IPS DF 6.9 (cell line): ENCODE measurements at regions not wholly inside any gene's neighbourhood (a gene's known extent, or its start where the extent isn't known, plus 50 kb on each side); places are given as distances from the start of the nearest gene placed in this dataset.

Experiments
- DNase-seq: peaks from one replicate; pipeline ENCODE4 v3.0.0-alpha.2; 2013; ENCODE audit warnings: low read depth, low spot score
- H3K27ac ChIP-seq: one replicate; pipeline ENCODE4 v1.5.1; 2013; ENCODE audit warnings: low read length, control low read depth
- H3K27me3 ChIP-seq: 2 replicates; pipeline ENCODE4 v1.6.1; 2013; ENCODE audit warnings: mild to moderate bottlenecking, low read length; ENCODE audit not compliant: control insufficient read depth, insufficient read depth
- H3K36me3 ChIP-seq: 2 replicates; pipeline ENCODE4 v1.6.1; 2013; ENCODE audit warnings: low read length; ENCODE audit not compliant: control insufficient read depth, insufficient read depth
- H3K4me1 ChIP-seq: 2 replicates; pipeline ENCODE4 v1.6.1; 2013; ENCODE audit warnings: low read length; ENCODE audit not compliant: control insufficient read depth, insufficient read depth
- H3K4me3 ChIP-seq: 2 replicates; pipeline ENCODE4 v1.5.1; 2013; ENCODE audit warnings: mild to moderate bottlenecking, low read length
- H3K9me3 ChIP-seq: 2 replicates; pipeline ENCODE4 v1.6.1; 2013; ENCODE audit warnings: low read length, inconsistent platforms; ENCODE audit not compliant: control insufficient read depth, insufficient read depth
- WGBS: extraction: QIAGEN DNeasy Blood & Tissue Kit; methylation state at CpG from one replicate; pipeline ENCODE4 v1.1.7; 2013; ENCODE audit warnings: mixed read lengths, missing lambda C conversion rate; ENCODE audit not compliant: insufficient read length, insufficient coverage; 5-methylcytosine and 5-hydroxymethylcytosine counted together

DNA sequence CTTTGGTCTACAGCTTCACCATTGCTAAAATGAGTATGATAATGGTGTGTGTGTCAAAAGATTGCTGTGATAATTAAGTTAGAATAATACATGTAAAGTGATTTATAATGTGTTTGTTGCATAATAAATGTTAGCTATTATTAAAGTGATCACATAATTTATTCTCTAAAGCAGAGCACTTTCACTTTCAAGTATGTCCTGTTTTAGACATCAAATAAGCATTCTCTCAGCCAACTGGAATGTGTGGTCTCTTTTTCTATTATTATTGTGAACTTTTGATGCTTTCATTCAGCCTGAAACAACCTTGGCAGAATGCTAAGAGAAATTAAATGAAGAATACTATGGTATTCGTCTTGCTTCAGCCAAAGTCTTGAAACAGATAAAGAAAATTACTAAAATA is 102.8 kb upstream of the COL11A1 start:
- Histone ChIP-seq H3K27me3 (no peaks in the 10 kb centered on the region), H3K4me3 (no peak overlapping the region), H3K27ac (no peak overlapping the region), H3K9me3 (no peaks in the 10 kb centered on the region), H3K4me1 (no peaks in the 10 kb centered on the region), H3K36me3 (no peaks in the 10 kb centered on the region)
- no CpG with 5 or more reads among the region's 1 CpG for WGBS
- DNase-seq = no peak

DNA sequence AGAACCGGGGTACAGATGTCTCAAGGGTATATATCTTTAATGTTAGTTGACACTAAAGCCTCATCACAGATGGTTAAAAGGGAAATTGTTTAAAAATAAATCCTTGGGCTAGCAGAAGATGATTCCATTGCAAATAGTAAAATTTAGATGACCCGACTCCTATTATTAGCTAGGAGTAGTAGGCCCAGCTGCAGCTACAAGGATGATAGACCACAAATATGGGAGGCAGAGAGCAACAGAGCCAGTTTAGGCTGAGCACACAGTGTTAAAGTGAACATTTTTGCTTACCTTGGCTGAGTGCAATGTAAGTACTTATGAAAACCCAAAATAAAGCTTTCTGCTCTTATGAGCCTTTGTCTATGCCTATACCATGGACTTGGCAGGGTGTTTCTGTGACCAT is 100.5 kb upstream of the COL11A1 start:
- WGBS = no CpG with 5 or more reads among the region's 2 CpGs
- no peaks in the 10 kb centered on the region for H3K9me3 ChIP-seq
- H3K4me1 ChIP-seq = no peaks in the 10 kb centered on the region
- H3K4me3 ChIP-seq = no peak overlapping the region
- H3K27ac ChIP-seq = no peak overlapping the region
- DNase-seq = no peak
- no peaks in the 10 kb centered on the region for H3K27me3 ChIP-seq
- H3K36me3 ChIP-seq = no peaks in the 10 kb centered on the region

DNA sequence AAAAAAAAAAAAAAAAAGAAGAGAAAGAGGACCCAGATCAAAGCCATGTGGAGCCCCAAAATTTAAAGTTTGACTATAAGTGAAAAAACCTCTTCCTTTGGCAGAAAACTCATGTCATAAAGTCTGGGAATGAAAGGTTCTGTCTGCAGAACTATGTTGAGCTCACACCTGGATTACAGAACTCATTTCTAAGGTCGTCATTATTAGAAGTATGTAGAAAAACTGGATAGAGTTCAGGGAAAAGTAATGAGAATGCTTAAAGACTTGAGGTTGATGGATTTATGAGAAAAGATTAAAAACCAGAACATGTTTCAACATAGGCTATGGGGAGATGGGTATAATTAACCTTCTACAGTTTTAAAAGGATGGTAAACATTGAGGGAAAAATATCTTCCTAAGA is 90.7 kb upstream of the COL11A1 start:
- Histone ChIP-seq H3K36me3 (no peaks in the 10 kb centered on the region), H3K9me3 (no peaks in the 10 kb centered on the region), H3K27me3 (no peaks in the 10 kb centered on the region), H3K4me1 (no peaks in the 10 kb centered on the region), H3K27ac (no peak overlapping the region), H3K4me3 (no peak overlapping the region)
- no CpG with 5 or more reads among the region's 1 CpG for WGBS
- no peak for DNase-seq

DNA sequence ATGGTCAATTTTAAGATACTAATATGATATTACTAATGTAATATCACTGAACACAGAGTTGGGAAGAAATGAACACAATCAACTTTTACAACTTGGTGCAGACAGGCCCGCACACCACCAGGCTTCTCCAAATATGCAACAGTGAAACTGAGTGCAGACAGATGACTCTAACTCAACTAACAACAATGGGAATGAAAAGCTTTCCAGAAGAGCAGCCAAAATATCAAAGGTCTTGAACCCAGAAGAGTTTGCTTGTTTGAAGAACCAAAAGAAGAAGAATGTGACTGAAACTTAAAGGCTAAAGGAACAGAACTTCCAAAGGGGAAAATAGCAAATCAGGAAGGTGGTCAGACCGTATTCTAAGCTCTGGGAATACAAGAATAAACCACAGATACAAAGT is 89.8 kb upstream of the COL11A1 start:
- Histone ChIP-seq H3K36me3 (no peaks in the 10 kb centered on the region), H3K27ac (no peak overlapping the region), H3K9me3 (no peaks in the 10 kb centered on the region), H3K27me3 (no peaks in the 10 kb centered on the region), H3K4me3 (no peak overlapping the region), H3K4me1 (no peaks in the 10 kb centered on the region)
- DNase-seq = no peak
- WGBS = no CpG with 5 or more reads among the region's 2 CpGs

DNA sequence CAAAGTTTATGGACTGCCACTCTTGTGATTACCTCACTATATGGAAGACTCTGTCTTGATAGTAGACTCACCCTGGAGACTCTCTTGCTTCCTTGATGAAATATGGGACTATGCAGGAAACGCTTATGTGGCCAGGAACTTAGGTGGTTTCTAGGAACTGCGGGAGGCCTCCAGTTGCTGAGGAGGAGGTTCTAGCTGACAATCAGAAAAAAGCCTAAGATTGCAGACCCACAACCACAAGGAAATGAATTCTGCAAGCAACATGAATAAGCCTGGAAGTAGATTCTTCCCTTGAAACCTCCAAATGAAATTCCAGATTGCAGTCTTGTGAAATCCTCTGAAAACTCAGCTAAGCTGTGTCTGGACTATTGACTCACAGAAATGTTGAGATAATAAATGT is 88.9 kb upstream of the COL11A1 start:
- Histone ChIP-seq H3K36me3 (no peaks in the 10 kb centered on the region), H3K4me1 (no peaks in the 10 kb centered on the region), H3K4me3 (no peak overlapping the region), H3K27me3 (no peaks in the 10 kb centered on the region), H3K27ac (no peak overlapping the region), H3K9me3 (no peaks in the 10 kb centered on the region)
- WGBS = no CpG with 5 or more reads among the region's 2 CpGs
- DNase-seq = no peak

DNA sequence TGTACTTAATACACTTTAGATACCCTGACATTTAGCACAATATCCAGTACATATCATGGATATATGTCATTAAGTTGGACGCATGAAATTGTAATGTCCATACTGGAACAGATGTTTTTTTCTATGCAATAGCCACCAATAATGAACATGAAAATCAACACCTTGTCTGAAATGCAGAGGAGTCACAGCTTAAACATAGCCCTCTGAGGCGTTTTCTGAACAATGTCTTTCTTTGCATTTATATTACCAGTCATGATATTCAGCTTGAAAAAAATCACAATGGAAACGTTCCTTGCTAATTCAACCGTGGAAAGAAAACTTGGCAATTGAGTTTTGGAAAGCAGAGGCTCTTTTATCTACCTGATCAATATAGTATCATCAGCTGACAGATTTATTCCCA is 86.7 kb upstream of the COL11A1 start:
- no peaks in the 10 kb centered on the region for H3K27me3 ChIP-seq
- no peak overlapping the region for H3K4me3 ChIP-seq
- WGBS = no CpG with 5 or more reads among the region's 4 CpGs
- no peak overlapping the region for H3K27ac ChIP-seq
- H3K4me1 ChIP-seq = no peaks in the 10 kb centered on the region
- no peak for DNase-seq
- H3K36me3 ChIP-seq = no peaks in the 10 kb centered on the region
- no peaks in the 10 kb centered on the region for H3K9me3 ChIP-seq

DNA sequence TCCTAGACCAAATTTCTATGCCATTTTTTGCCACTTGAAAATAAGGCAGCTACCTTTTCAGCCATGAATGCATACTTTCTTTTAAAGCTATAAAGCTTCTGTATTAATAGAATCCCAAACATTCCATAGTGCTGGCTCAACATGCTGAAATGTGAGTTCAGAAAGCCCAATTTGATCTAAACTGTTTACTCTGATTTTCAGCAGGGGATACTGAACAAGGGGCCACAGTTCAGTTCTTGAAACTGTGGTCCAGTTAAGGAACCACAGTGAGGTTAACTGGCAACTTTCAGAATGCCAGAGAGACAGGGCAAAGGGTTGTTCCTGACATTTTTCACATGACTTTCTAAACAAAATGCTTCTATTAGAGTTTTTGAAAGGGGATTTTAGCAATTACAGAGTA is 85.7 kb upstream of the COL11A1 start:
- no peak for DNase-seq

DNA sequence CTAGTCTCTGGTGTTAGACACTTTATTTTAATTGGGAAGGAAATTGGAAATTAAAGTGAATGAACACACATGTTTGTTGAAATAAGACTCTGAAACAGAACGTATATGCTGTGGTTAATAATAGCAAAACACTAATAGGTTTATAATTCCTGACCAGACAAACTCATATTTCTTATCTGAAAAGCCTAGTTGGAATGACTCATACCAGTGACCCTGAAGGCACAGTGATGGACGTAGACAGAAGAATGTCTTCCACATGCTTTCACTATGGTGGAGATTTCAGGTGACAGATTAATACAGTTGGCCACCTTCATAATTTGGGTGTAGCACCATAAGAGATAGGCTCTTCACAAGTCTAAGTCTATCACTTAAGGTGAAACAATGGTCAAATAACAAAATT is 83.0 kb upstream of the COL11A1 start:
- no peak overlapping the region for H3K27ac ChIP-seq
- no CpG with 5 or more reads among the region's 2 CpGs for WGBS
- H3K4me1 ChIP-seq = no peaks in the 10 kb centered on the region
- H3K27me3 ChIP-seq = no peaks in the 10 kb centered on the region
- no peaks in the 10 kb centered on the region for H3K9me3 ChIP-seq
- H3K4me3 ChIP-seq = no peak overlapping the region
- no peaks in the 10 kb centered on the region for H3K36me3 ChIP-seq
- no peak for DNase-seq

More for the DNA sequence above, 85.7 kb upstream of the COL11A1 start:
- H3K4me1 ChIP-seq = no peaks in the 10 kb centered on the region
- no peak overlapping the region for H3K4me3 ChIP-seq
- no peaks in the 10 kb centered on the region for H3K27me3 ChIP-seq
- H3K9me3 ChIP-seq = no peaks in the 10 kb centered on the region
- no peaks in the 10 kb centered on the region for H3K36me3 ChIP-seq
- H3K27ac ChIP-seq = no peak overlapping the region

DNA sequence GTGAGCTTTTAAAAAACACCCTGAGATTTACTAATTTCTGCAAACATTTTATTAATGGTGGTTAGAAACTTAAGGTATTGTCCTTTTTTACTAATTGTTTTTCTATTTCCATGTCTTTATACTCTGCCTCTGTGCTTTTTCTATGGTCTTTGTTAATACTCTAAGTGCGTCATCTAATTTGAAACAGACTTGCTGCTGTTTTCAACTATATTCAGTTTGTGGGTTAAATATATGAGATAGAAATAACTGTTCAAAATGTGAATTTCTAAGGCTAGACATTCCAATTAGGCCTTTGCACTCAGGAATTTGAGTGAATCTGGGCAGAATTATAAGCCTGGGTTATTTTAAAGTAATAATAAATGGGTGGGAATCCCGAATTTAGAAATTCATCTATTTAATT is 82.4 kb upstream of the COL11A1 start:
- no peak for DNase-seq
- Histone ChIP-seq H3K27me3 (no peaks in the 10 kb centered on the region), H3K4me1 (no peaks in the 10 kb centered on the region), H3K36me3 (no peaks in the 10 kb centered on the region), H3K4me3 (no peak overlapping the region), H3K27ac (no peak overlapping the region), H3K9me3 (no peaks in the 10 kb centered on the region)
- 100% methylated on average over 1 of the region's 2 CpGs for WGBS

DNA sequence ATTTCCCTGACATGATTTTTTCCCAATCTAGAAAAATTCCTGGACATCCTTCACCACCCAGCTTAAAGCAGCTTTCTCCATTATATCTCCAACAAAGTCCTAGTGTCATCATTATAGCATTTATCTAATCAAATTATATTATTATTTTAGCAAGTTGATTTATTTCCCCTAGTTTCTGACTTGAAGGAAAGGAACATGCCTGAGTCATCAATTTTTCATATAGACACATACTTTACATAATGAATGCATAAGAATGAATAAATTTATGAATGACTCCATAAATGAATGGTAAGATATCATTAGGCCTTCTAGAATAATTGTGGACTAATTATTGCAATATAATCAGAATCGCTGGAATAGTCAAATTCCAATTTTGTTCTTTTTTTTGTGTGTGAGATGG is 79.4 kb upstream of the COL11A1 start:
- Histone ChIP-seq H3K9me3 (no peaks in the 10 kb centered on the region), H3K27ac (no peak overlapping the region), H3K27me3 (no peaks in the 10 kb centered on the region), H3K4me3 (no peak overlapping the region), H3K4me1 (no peaks in the 10 kb centered on the region), H3K36me3 (no peaks in the 10 kb centered on the region)
- no peak for DNase-seq
- no CpG with 5 or more reads among the region's 1 CpG for WGBS

DNA sequence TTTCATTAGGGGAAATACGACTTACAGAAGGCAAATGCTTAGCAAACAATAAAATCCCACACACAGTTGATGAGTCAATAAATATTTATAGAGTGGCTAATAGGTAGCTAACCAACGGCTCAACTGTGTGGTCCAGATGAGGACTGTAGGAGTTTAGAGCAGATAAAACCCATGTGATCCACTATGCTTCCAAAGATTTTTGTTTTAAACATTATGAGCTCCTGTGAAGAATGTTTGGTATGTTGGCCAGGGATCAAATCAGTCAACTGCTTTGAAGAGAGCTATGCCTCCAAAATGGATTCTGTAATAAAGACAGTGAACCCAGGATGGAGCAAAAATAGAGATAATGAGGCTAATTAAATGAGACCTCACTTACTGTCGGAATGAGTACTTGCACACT is 72.3 kb upstream of the COL11A1 start:
- Histone ChIP-seq H3K9me3 (no peaks in the 10 kb centered on the region), H3K4me1 (no peaks in the 10 kb centered on the region), H3K27me3 (no peaks in the 10 kb centered on the region), H3K27ac (no peak overlapping the region), H3K36me3 (no peaks in the 10 kb centered on the region), H3K4me3 (no peak overlapping the region)
- no CpG with 5 or more reads among the region's 3 CpGs for WGBS
- DNase-seq = no peak
